NCI-H748 (cell line): ENCODE measurements at regions not wholly inside any gene's neighbourhood (a gene's known extent, or its start where the extent isn't known, plus 50 kb on each side); places are given as distances from the start of the nearest gene placed in this dataset.

Experiments used
- DNase-seq: peaks from one replicate; lab custom pipeline; 2025; ENCODE audit not compliant: unreplicated experiment; lab: John Stamatoyannopoulos, UW

- DNase-seq = no peak
These were observed 448.0 kb upstream of the FAT3 start for GRCh38 chr11:91776655-91777054.

- DNase-seq = peak; percentile 38
These were observed 451.5 kb upstream of the FAT3 start for GRCh38 chr11:91773090-91773489.

GRCh38 chr11:91771961-91772360, 452.7 kb upstream of the FAT3 start:
- no peak for DNase-seq

- no peak for DNase-seq
These were observed 455.8 kb upstream of the FAT3 start for GRCh38 chr11:91768783-91769182.

- no peak for DNase-seq
These were observed 461.3 kb upstream of the FAT3 start for GRCh38 chr11:91763331-91763730.

GRCh38 chr11:91761406-91762025, 463.1 kb upstream of the FAT3 start:
- DNase-seq = no peak

GRCh38 chr11:91756829-91757480, 467.7 kb upstream of the FAT3 start:
- DNase-seq = no peak

- no peak for DNase-seq
These were observed 468.5 kb upstream of the FAT3 start for GRCh38 chr11:91755951-91756707.

- no peak for DNase-seq
These were observed 469.1 kb upstream of the FAT3 start for GRCh38 chr11:91755526-91755925.

- no peak for DNase-seq
These were observed 475.4 kb upstream of the FAT3 start for GRCh38 chr11:91749251-91749650.

- DNase-seq = no peak
These were observed 482.5 kb upstream of the FAT3 start for GRCh38 chr11:91742155-91742554.

- no peak for DNase-seq
These were observed 493.6 kb upstream of the FAT3 start for GRCh38 chr11:91731051-91731450.

GRCh38 chr11:91730620-91731019, 494.0 kb upstream of the FAT3 start:
- no peak for DNase-seq

GRCh38 chr11:91730057-91730456, 494.6 kb upstream of the FAT3 start:
- DNase-seq = no peak

- DNase-seq = no peak
These were observed 507.4 kb upstream of the FAT3 start for GRCh38 chr11:91717169-91717568.

GRCh38 chr11:91707652-91708482, 516.8 kb upstream of the FAT3 start:
- DNase-seq = no peak

GRCh38 chr11:91703042-91703441, 521.6 kb upstream of the FAT3 start:
- DNase-seq = no peak

- DNase-seq = peak; percentile 66
These were observed 523.8 kb upstream of the FAT3 start for GRCh38 chr11:91700854-91701253.

GRCh38 chr11:91698845-91699244, 525.8 kb upstream of the FAT3 start:
- DNase-seq = no peak

GRCh38 chr11:91694331-91694730, 530.3 kb upstream of the FAT3 start:
- DNase-seq = no peak

- no peak for DNase-seq
These were observed 532.7 kb upstream of the FAT3 start for GRCh38 chr11:91691872-91692271.
